Neural cell (in vitro differentiated cells): ENCODE measurements at regions not wholly inside any gene's neighbourhood (a gene's known extent, or its start where the extent isn't known, plus 50 kb on each side); places are given as distances from the start of the nearest gene placed in this dataset.

Experiments used
- H2AFZ ChIP-seq: fragments of 200-600, 300-800 bp; sonication (generic), shearing (Covaris generic); 2 replicates; pipeline ENCODE4 v1.6.0; 2014; ENCODE audit warnings: low read depth, mild to moderate bottlenecking, antibody characterized with exemption, low read length, moderate library complexity
- H3F3A ChIP-seq: fragments of 200-600 bp; shearing (Covaris generic); 2 replicates; pipeline ENCODE4 v1.6.1; 2016; ENCODE audit warnings: mild to moderate bottlenecking, moderate library complexity, mixed read lengths, antibody characterized with exemption, low read length; ENCODE audit not compliant: insufficient read depth, poor library complexity, severe bottlenecking
- H3K27ac ChIP-seq: fragments of 200-600, 300-800 bp; sonication (generic), shearing (Covaris generic); 2 replicates; pipeline ENCODE4 v1.5.1; 2014; ENCODE audit warnings: mild to moderate bottlenecking, low read length, moderate library complexity
- H3K27me3 ChIP-seq: fragments of 300-800, 200-600 bp; sonication (generic), shearing (Covaris generic); 2 replicates; pipeline ENCODE4 v1.6.0; 2014; ENCODE audit warnings: mild to moderate bottlenecking, low read depth, low read length, moderate library complexity; ENCODE audit not compliant: insufficient read depth
- H3K36me3 ChIP-seq: fragments of 300-800, 200-600 bp; sonication (generic), shearing (Covaris generic); 2 replicates; pipeline ENCODE4 v1.5.1; 2014; ENCODE audit warnings: mild to moderate bottlenecking, antibody characterized with exemption, low read length, moderate library complexity; ENCODE audit not compliant: insufficient read depth
- H3K4me2 ChIP-seq: fragments of 300-800, 200-600 bp; sonication (generic), shearing (Covaris generic); 2 replicates; pipeline ENCODE4 v1.6.0; 2014; ENCODE audit warnings: mild to moderate bottlenecking, low read length
- H3K4me3 ChIP-seq: fragments of 300-800, 200-600 bp; sonication (generic), shearing (Covaris generic); 2 replicates; pipeline ENCODE4 v1.5.1; 2014; ENCODE audit warnings: mild to moderate bottlenecking, low read length, moderate library complexity
- H3K79me2 ChIP-seq: fragments of 200-600 bp; shearing (Covaris generic); replicated peaks from 2 replicates; pipeline ENCODE4 v1.6.0; 2014; ENCODE audit warnings: mild to moderate bottlenecking, low read length, moderate library complexity; ENCODE audit not compliant: insufficient read depth
- H3K9ac ChIP-seq: fragments of 300-800, 200-600 bp; sonication (generic), shearing (Covaris generic); 2 replicates; pipeline ENCODE4 v1.6.1; 2016; ENCODE audit warnings: mild to moderate bottlenecking, low read length, mixed read lengths
- H3K9me2 ChIP-seq: fragments of 200-600 bp; shearing (Covaris generic); 2 replicates; pipeline ENCODE4 v1.6.1; 2016; ENCODE audit warnings: mild to moderate bottlenecking, low read length, mixed read lengths; ENCODE audit not compliant: insufficient read depth
- H3K9me3 ChIP-seq: fragments of 200-600, 300-800 bp; sonication (generic), shearing (Covaris generic); 2 replicates; pipeline ENCODE4 v1.6.1; 2016; ENCODE audit warnings: mild to moderate bottlenecking, mixed run types, low read length, moderate library complexity, mixed read lengths
- H4K20me1 ChIP-seq: fragments of 200-600 bp; shearing (Covaris generic); 2 replicates; pipeline ENCODE4 v1.6.1; 2016; ENCODE audit warnings: mild to moderate bottlenecking, mixed run types; ENCODE audit not compliant: insufficient read depth
- CTCF ChIP-seq: fragments of 450-650 bp; IDR thresholded peaks from 2 replicates; pipeline ENCODE4 v1.5.1; 2014; ENCODE audit warnings: antibody characterized with exemption, mild to moderate bottlenecking, moderate library complexity; ENCODE audit not compliant: poor library complexity, severe bottlenecking
- EZH2 ChIP-seq: fragments of 200-600, 300-800 bp; shearing (Covaris generic), sonication (generic); IDR thresholded peaks from 2 replicates; pipeline ENCODE4 v1.6.1; 2014; ENCODE audit warnings: antibody characterized with exemption, low read length, borderline replicate concordance, mild to moderate bottlenecking; ENCODE audit not compliant: insufficient read depth, poor library complexity, severe bottlenecking
- MXI1 ChIP-seq: fragments of 450-650 bp; conservative IDR thresholded peaks from 2 replicates; pipeline ENCODE4 v1.6.1; 2014; ENCODE audit warnings: antibody characterized with exemption, mild to moderate bottlenecking; ENCODE audit not compliant: poor library complexity, severe bottlenecking
- POLR2AphosphoS5 ChIP-seq: IDR thresholded peaks from 2 replicates; pipeline ENCODE4 v1.6.1; 2012
- RAD21 ChIP-seq: fragments of 450-650 bp; conservative IDR thresholded peaks from 2 replicates; pipeline ENCODE4 v1.6.1; 2014; ENCODE audit warnings: antibody characterized with exemption, mild to moderate bottlenecking, moderate library complexity
- SMC3 ChIP-seq: fragments of 450-650 bp; conservative IDR thresholded peaks from 2 replicates; pipeline ENCODE4 v1.6.1; 2014; ENCODE audit warnings: antibody characterized with exemption, mild to moderate bottlenecking, moderate library complexity; ENCODE audit not compliant: poor library complexity
- TAF1 ChIP-seq: IDR thresholded peaks from 2 replicates; pipeline ENCODE4 v1.6.1; 2012; ENCODE audit warnings: low read depth
- TF ChIP-seq, protein P1 (sequence below): IDR thresholded peaks from 2 replicates; pipeline ENCODE4 v1.6.1; 2012; ENCODE audit warnings: borderline replicate concordance

DNA sequence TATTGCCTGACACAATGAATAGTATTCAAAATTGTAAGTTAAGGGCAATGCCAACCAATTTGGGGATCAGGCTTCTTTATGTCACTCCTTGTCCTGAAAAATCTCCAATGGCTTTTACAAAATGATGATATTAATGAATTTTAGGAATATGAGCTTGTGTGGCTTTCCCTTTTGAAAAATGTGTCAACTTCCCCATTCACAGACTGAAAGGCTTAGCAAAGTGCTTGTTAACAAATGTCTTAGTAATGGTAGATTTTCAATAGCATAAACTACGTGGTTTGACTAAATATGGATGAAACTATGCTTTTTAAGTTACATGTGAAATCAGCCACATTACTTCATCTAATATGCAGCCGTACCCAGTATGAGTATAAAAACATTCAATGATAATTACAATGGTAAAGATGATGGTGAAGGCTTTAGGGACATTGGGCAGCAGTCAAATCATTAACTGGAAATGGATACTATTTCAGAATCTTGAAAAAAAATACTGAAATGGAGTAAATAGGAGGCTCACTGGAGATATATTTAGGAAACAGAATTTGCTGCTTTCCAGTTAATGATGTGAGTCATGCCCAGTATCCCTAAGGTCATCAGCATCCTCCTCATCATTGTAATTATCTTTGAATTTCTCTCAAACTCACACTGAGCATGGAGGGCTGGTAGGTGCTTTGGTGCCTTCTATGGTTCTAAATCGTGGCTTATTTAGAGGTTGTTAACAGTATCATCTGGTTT is 113.3 kb upstream of the ZNF608 start:
- no peaks in the 10 kb centered on the region for H3F3A ChIP-seq
- H3K79me2 ChIP-seq: no peaks in the 10 kb centered on the region
- no peaks in the 10 kb centered on the region for H3K36me3 ChIP-seq
- no peaks in the 10 kb centered on the region for H3K9me2 ChIP-seq
- no peak overlapping the region for H3K4me2 ChIP-seq
- H3K27me3 ChIP-seq: no peaks in the 10 kb centered on the region
- no peak overlapping the region for H3K4me3 ChIP-seq
- H2AFZ ChIP-seq: no peak overlapping the region
- no peaks in the 10 kb centered on the region for H4K20me1 ChIP-seq
- TF ChIP-seq, protein P1, sequence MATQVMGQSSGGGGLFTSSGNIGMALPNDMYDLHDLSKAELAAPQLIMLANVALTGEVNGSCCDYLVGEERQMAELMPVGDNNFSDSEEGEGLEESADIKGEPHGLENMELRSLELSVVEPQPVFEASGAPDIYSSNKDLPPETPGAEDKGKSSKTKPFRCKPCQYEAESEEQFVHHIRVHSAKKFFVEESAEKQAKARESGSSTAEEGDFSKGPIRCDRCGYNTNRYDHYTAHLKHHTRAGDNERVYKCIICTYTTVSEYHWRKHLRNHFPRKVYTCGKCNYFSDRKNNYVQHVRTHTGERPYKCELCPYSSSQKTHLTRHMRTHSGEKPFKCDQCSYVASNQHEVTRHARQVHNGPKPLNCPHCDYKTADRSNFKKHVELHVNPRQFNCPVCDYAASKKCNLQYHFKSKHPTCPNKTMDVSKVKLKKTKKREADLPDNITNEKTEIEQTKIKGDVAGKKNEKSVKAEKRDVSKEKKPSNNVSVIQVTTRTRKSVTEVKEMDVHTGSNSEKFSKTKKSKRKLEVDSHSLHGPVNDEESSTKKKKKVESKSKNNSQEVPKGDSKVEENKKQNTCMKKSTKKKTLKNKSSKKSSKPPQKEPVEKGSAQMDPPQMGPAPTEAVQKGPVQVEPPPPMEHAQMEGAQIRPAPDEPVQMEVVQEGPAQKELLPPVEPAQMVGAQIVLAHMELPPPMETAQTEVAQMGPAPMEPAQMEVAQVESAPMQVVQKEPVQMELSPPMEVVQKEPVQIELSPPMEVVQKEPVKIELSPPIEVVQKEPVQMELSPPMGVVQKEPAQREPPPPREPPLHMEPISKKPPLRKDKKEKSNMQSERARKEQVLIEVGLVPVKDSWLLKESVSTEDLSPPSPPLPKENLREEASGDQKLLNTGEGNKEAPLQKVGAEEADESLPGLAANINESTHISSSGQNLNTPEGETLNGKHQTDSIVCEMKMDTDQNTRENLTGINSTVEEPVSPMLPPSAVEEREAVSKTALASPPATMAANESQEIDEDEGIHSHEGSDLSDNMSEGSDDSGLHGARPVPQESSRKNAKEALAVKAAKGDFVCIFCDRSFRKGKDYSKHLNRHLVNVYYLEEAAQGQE: no peak
- TF ChIP-seq SMC3: no peak
- H3K9ac ChIP-seq: no peak overlapping the region
- H3K27ac ChIP-seq: no peak overlapping the region
- H3K9me3 ChIP-seq: no peaks in the 10 kb centered on the region

GRCh38 chr5:124860291-124860655 is 113.8 kb upstream of the ZNF608 start:
- no peak overlapping the region for H3K9ac ChIP-seq
- no peaks in the 10 kb centered on the region for H3K9me3 ChIP-seq

More at GRCh38 chr5:124860291-124860655, 113.8 kb upstream of the ZNF608 start:
- Histone ChIP-seq H3K4me3 (no peak overlapping the region), H4K20me1 (no peaks in the 10 kb centered on the region), H3K79me2 (no peaks in the 10 kb centered on the region), H3K27ac (no peak overlapping the region), H3K9me2 (no peaks in the 10 kb centered on the region), H3K27me3 (no peaks in the 10 kb centered on the region), H2AFZ (no peak overlapping the region), H3K36me3 (no peaks in the 10 kb centered on the region), H3K4me2 (no peak overlapping the region), H3F3A (no peaks in the 10 kb centered on the region)
- TF ChIP-seq, protein P1: no peak
- TF ChIP-seq CTCF (no peak), TAF1 (no peak), SMC3 (no peak), RAD21 (no peak), MXI1 (no peak), EZH2 (no peak), POLR2AphosphoS5 (no peak)
